Type B pancreatic cell (in vitro differentiated cells): ENCODE measurements at regions not wholly inside any gene's neighbourhood (a gene's known extent, or its start where the extent isn't known, plus 50 kb on each side); places are given as distances from the start of the nearest gene placed in this dataset.

Experiments used
- DNase-seq: peaks from one replicate; pipeline ENCODE4 v3.0.0; 2021; ENCODE audit warnings: mixed read lengths; ENCODE audit not compliant: unreplicated experiment; ENCODE audit errors: extremely low spot score
- H3K27ac Mint-ChIP-seq: 2 replicates; pipeline ENCODE4 v1.8.0; 2021; ENCODE audit warnings: mild to moderate bottlenecking, mixed read lengths
- H3K27me3 Mint-ChIP-seq: 2 replicates; pipeline ENCODE4 v1.8.0; 2021; ENCODE audit warnings: mixed read lengths
- H3K36me3 Mint-ChIP-seq: 2 replicates; pipeline ENCODE4 v1.8.0; 2021; ENCODE audit warnings: mixed read lengths
- H3K4me1 Mint-ChIP-seq: one replicate; pipeline ENCODE4 v1.8.0; 2021; ENCODE audit warnings: mixed read lengths; ENCODE audit not compliant: unreplicated experiment
- H3K4me3 Mint-ChIP-seq: 2 replicates; pipeline ENCODE4 v1.8.0; 2021; ENCODE audit warnings: mild to moderate bottlenecking, mixed read lengths
- H3K9me3 Mint-ChIP-seq: 2 replicates; pipeline ENCODE4 v1.8.0; 2021; ENCODE audit warnings: mixed read lengths
- TF ChIP-seq, protein P1 (sequence below): fragments of 200-600 bp; sonication (generic); conservative IDR thresholded peaks from 2 replicates; pipeline ENCODE4 v1.5.0; 2021; ENCODE audit warnings: antibody characterized with exemption, mild to moderate bottlenecking

DNA sequence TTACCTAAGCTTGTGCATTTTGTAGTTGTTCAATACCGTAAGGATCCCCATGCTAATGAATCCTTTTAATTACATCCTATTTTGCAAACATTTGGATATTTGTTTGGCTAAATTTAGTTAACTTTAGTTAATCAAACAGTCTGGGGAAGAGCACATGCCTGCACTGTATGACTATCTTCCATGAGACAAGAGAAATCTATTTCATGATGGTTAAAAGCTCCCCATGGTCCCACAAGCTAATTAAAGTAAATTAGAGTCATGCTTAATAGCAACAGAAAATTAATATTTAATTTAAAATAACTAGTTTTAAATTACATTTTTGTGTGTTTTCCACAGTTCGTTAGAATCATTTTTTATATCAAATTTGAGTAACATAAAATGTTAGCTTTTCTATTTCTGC lies 95.4 kb upstream of the S1PR1 start:
- Mint-ChIP-seq H3K9me3 (no peaks in the 10 kb centered on the region), H3K36me3 (no peaks in the 10 kb centered on the region), H3K4me3 (no peak overlapping the region), H3K4me1 (peaks cover 18% of the 10 kb centered on the region), H3K27ac (no peak overlapping the region), H3K27me3 (no peaks in the 10 kb centered on the region)
- DNase-seq = no peak
- TF ChIP-seq, protein P1, sequence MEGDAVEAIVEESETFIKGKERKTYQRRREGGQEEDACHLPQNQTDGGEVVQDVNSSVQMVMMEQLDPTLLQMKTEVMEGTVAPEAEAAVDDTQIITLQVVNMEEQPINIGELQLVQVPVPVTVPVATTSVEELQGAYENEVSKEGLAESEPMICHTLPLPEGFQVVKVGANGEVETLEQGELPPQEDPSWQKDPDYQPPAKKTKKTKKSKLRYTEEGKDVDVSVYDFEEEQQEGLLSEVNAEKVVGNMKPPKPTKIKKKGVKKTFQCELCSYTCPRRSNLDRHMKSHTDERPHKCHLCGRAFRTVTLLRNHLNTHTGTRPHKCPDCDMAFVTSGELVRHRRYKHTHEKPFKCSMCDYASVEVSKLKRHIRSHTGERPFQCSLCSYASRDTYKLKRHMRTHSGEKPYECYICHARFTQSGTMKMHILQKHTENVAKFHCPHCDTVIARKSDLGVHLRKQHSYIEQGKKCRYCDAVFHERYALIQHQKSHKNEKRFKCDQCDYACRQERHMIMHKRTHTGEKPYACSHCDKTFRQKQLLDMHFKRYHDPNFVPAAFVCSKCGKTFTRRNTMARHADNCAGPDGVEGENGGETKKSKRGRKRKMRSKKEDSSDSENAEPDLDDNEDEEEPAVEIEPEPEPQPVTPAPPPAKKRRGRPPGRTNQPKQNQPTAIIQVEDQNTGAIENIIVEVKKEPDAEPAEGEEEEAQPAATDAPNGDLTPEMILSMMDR = no peak

GRCh38 chr1:101139821-101140718 lies 96.7 kb upstream of the S1PR1 start:
- Mint-ChIP-seq H3K36me3 (no peaks in the 10 kb centered on the region), H3K9me3 (no peaks in the 10 kb centered on the region)

GRCh38 chr1:101139130-101139529 lies 97.7 kb upstream of the S1PR1 start:
- Mint-ChIP-seq H3K27me3 (no peaks in the 10 kb centered on the region), H3K9me3 (no peaks in the 10 kb centered on the region), H3K36me3 (no peaks in the 10 kb centered on the region), H3K27ac (no peak overlapping the region), H3K4me3 (no peak overlapping the region), H3K4me1 (peaks cover 21% of the 10 kb centered on the region)
- TF ChIP-seq, protein P1 = no peak
- DNase-seq = no peak

More at GRCh38 chr1:101139821-101140718, 96.7 kb upstream of the S1PR1 start:
- DNase-seq = no peak
- TF ChIP-seq, protein P1 = no peak
- Mint-ChIP-seq H3K27ac (no peak overlapping the region), H3K27me3 (no peaks in the 10 kb centered on the region), H3K4me1 (peaks cover 21% of the 10 kb centered on the region), H3K4me3 (no peak overlapping the region)

DNA sequence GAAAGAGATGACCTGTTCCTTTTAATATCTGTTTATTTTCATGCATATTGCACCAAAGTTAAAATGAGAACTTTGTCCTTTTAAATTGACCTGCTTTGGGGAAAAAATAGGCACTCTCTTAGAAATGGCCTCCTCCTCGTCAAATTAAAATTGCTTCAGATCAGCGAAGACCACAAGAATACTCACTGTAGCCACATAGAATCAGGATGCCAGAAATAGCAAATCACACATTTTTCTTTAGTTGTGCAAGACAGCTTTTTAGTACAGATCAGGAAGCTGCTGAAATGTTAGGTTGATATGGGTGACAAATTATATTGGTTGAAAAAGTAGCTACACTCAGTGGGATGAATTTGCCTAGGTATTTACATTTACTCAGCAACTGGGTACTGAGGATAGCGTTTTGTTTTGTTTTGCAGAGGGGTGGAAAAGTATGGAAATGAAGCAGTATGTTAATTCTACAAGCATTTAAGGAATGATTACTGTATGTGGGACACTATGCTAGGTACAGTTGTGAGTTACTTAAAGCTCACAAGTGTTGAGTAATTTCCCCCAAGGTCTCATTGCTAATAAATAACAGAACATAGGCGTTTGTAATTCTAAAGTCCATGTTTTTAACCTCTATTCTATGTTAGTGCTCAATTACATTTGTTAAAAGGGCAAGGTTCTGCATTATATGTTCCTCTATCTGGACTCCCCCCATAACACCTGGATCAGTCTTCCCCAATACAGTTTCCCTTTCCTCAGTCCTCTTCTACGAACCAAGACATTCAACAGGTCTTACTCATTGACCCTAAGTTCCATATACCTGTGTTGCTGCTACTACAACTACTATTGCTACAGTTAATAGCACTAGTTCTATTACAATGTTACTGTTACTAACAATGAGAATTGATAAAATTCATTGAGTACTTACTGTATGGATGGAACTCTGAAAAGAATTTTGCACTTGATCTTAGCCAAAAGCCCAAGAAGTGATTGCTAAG lies 99.4 kb upstream of the S1PR1 start:
- H3K27ac Mint-ChIP-seq = no peak overlapping the region
- H3K4me1 Mint-ChIP-seq = peaks cover 21% of the 10 kb centered on the region
- H3K9me3 Mint-ChIP-seq = no peaks in the 10 kb centered on the region
- H3K4me3 Mint-ChIP-seq = no peak overlapping the region
- H3K36me3 Mint-ChIP-seq = no peaks in the 10 kb centered on the region
- no peak for DNase-seq
- TF ChIP-seq, protein P1 = no peak
- H3K27me3 Mint-ChIP-seq = no peaks in the 10 kb centered on the region

GRCh38 chr1:101136739-101137138 lies 100.1 kb upstream of the S1PR1 start:
- no peak overlapping the region for H3K27ac Mint-ChIP-seq

More at GRCh38 chr1:101136739-101137138, 100.1 kb upstream of the S1PR1 start:
- TF ChIP-seq, protein P1 = no peak
- Mint-ChIP-seq H3K36me3 (no peaks in the 10 kb centered on the region), H3K4me1 (peaks cover 21% of the 10 kb centered on the region), H3K9me3 (no peaks in the 10 kb centered on the region), H3K4me3 (no peak overlapping the region), H3K27me3 (no peaks in the 10 kb centered on the region)
- DNase-seq = no peak
